ENCODE measurements at regions not wholly inside any gene's neighbourhood (a gene's known extent, or its start where the extent isn't known, plus 50 kb on each side); places are given as distances from the start of the nearest gene placed in this dataset.

- Histone ChIP-seq H3K4me1 (ENCODE audit: control insufficient read depth, insufficient read depth, low read length) (peaks cover 17% of the 10 kb centered on the region), H3K36me3 (ENCODE audit: control insufficient read depth, insufficient read depth, low read length) (no peaks in the 10 kb centered on the region), H3K9me3 (ENCODE audit: control insufficient read depth, low read length) (no peaks in the 10 kb centered on the region), H3K27ac (ENCODE audit: insufficient read depth, low read depth, low read length, poor library complexity, severe bottlenecking) (no peak overlapping the region), H3K4me3 (ENCODE audit: insufficient read depth, low read depth, low read length) (no peak overlapping the region), H3K27me3 (ENCODE audit: control insufficient read depth, insufficient read depth, low read length, poor library complexity, severe bottlenecking) (no peaks in the 10 kb centered on the region)
- 94% methylated on average over 4 of the region's 4 CpGs for WGBS, 2 experiments
Observed at GRCh38 chr20:51085769-51086168, 62.9 kb upstream of the KCNG1 start.

- WGBS, 2 experiments, result 38 to 41% methylated on average over 10 of the region's 10 CpGs
- no peaks in the 10 kb centered on the region for H3K9me3 ChIP-seq (ENCODE audit: control insufficient read depth, low read length)
- H3K36me3 ChIP-seq (ENCODE audit: control insufficient read depth, insufficient read depth, low read length), result no peaks in the 10 kb centered on the region
- H3K27ac ChIP-seq (ENCODE audit: insufficient read depth, low read depth, low read length, poor library complexity, severe bottlenecking), result no peak overlapping the region
- H3K27me3 ChIP-seq (ENCODE audit: control insufficient read depth, insufficient read depth, low read length, poor library complexity, severe bottlenecking), result no peaks in the 10 kb centered on the region
- H3K4me1 ChIP-seq (ENCODE audit: control insufficient read depth, insufficient read depth, low read length), result peaks cover 17% of the 10 kb centered on the region
- H3K4me3 ChIP-seq (ENCODE audit: insufficient read depth, low read depth, low read length), result no peak overlapping the region
Observed at GRCh38 chr20:51084593-51085377, 61.9 kb upstream of the KCNG1 start.

DNA sequence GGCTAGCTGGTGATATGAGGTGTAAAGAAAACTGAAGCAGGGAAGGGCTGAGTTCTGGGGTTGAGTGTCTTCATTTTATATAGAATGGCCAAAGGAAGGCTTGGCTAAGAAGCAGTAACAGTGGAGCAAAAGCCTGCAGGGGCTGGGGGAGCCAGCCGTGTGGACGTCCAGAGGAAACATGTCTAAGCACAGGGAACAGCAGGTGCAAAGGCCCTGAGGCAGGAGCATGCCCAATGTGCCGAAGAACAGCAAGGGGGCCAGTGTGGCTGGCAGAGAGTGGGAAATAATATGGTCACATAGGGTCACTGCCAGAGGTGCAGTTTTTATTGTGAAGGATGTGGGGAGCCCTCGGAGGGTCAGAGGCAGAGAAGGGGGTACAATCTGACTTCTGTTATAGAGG lies 60.5 kb upstream of the KCNG1 start:
- Histone ChIP-seq H3K27ac (ENCODE audit: insufficient read depth, low read depth, low read length, poor library complexity, severe bottlenecking) (no peak overlapping the region), H3K9me3 (ENCODE audit: control insufficient read depth, low read length) (no peaks in the 10 kb centered on the region), H3K4me3 (ENCODE audit: insufficient read depth, low read depth, low read length) (no peak overlapping the region), H3K36me3 (ENCODE audit: control insufficient read depth, insufficient read depth, low read length) (no peaks in the 10 kb centered on the region), H3K4me1 (ENCODE audit: control insufficient read depth, insufficient read depth, low read length) (peaks cover 17% of the 10 kb centered on the region), H3K27me3 (ENCODE audit: control insufficient read depth, insufficient read depth, low read length, poor library complexity, severe bottlenecking) (no peaks in the 10 kb centered on the region)
- 91% methylated on average over 4 of the region's 4 CpGs for WGBS, 2 experiments

DNA sequence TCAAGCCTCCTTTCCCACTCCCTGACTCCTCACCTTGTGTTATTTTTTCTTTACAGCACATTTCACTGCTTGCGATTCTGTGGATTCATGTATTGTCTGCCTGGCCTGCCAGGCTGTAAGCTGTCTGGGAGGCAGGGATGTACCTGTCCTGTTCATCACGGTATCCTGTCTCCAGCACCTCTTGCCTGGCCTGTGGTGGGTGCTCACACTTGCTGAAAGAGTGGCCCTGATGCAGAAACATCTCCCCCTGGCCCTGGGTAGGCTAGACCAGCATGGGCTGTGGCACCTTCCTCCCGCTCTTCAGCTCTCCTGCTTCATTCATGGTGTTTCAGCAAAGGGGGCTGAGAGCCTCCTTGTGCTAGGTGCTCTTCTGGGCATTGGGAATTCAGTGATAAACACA lies 60.1 kb upstream of the KCNG1 start:
- H3K4me1 ChIP-seq (ENCODE audit: control insufficient read depth, insufficient read depth, low read length), result peaks cover 16% of the 10 kb centered on the region
- WGBS, 2 experiments, result 90 to 94% methylated on average over 3 of the region's 3 CpGs
- H3K36me3 ChIP-seq (ENCODE audit: control insufficient read depth, insufficient read depth, low read length), result no peaks in the 10 kb centered on the region
- no peaks in the 10 kb centered on the region for H3K9me3 ChIP-seq (ENCODE audit: control insufficient read depth, low read length)
- H3K4me3 ChIP-seq (ENCODE audit: insufficient read depth, low read depth, low read length), result no peak overlapping the region
- H3K27me3 ChIP-seq (ENCODE audit: control insufficient read depth, insufficient read depth, low read length, poor library complexity, severe bottlenecking), result no peaks in the 10 kb centered on the region
- H3K27ac ChIP-seq (ENCODE audit: insufficient read depth, low read depth, low read length, poor library complexity, severe bottlenecking), result no peak overlapping the region

- Histone ChIP-seq H3K27me3 (ENCODE audit: control insufficient read depth, insufficient read depth, low read length, poor library complexity, severe bottlenecking) (no peaks in the 10 kb centered on the region), H3K27ac (ENCODE audit: insufficient read depth, low read depth, low read length, poor library complexity, severe bottlenecking) (no peak overlapping the region), H3K4me1 (ENCODE audit: control insufficient read depth, insufficient read depth, low read length) (peaks cover 15% of the 10 kb centered on the region), H3K9me3 (ENCODE audit: control insufficient read depth, low read length) (no peaks in the 10 kb centered on the region), H3K36me3 (ENCODE audit: control insufficient read depth, insufficient read depth, low read length) (no peaks in the 10 kb centered on the region), H3K4me3 (ENCODE audit: insufficient read depth, low read depth, low read length) (no peak overlapping the region)
- 90 to 91% methylated on average over 3 of the region's 3 CpGs for WGBS, 2 experiments
Observed at GRCh38 chr20:51080516-51080915, 57.6 kb upstream of the KCNG1 start.

- H3K4me1 ChIP-seq (ENCODE audit: control insufficient read depth, insufficient read depth, low read length), result peaks cover 15% of the 10 kb centered on the region
- WGBS, 2 experiments, result 91 to 100% methylated on average over 1 of the region's 2 CpGs
Observed at GRCh38 chr20:51079488-51079887, 56.6 kb upstream of the KCNG1 start.

GRCh38 chr20:51077686-51078060 lies 54.8 kb upstream of the KCNG1 start:
- Histone ChIP-seq H3K9me3 (ENCODE audit: control insufficient read depth, low read length) (no peaks in the 10 kb centered on the region), H3K4me3 (ENCODE audit: insufficient read depth, low read depth, low read length) (no peak overlapping the region), H3K27me3 (ENCODE audit: control insufficient read depth, insufficient read depth, low read length, poor library complexity, severe bottlenecking) (no peaks in the 10 kb centered on the region), H3K36me3 (ENCODE audit: control insufficient read depth, insufficient read depth, low read length) (no peaks in the 10 kb centered on the region), H3K4me1 (ENCODE audit: control insufficient read depth, insufficient read depth, low read length) (peaks cover 13% of the 10 kb centered on the region), H3K27ac (ENCODE audit: insufficient read depth, low read depth, low read length, poor library complexity, severe bottlenecking) (no peak overlapping the region)
- 71 to 77% methylated on average over 8 of the region's 8 CpGs for WGBS, 2 experiments

More at GRCh38 chr20:51079488-51079887, 56.6 kb upstream of the KCNG1 start:
- Histone ChIP-seq H3K4me3 (ENCODE audit: insufficient read depth, low read depth, low read length) (no peak overlapping the region), H3K36me3 (ENCODE audit: control insufficient read depth, insufficient read depth, low read length) (no peaks in the 10 kb centered on the region), H3K27ac (ENCODE audit: insufficient read depth, low read depth, low read length, poor library complexity, severe bottlenecking) (no peak overlapping the region), H3K9me3 (ENCODE audit: control insufficient read depth, low read length) (no peaks in the 10 kb centered on the region), H3K27me3 (ENCODE audit: control insufficient read depth, insufficient read depth, low read length, poor library complexity, severe bottlenecking) (no peaks in the 10 kb centered on the region)

GRCh38 chr20:51076786-51077685 lies 54.1 kb upstream of the KCNG1 start:
- Histone ChIP-seq H3K27me3 (ENCODE audit: control insufficient read depth, insufficient read depth, low read length, poor library complexity, severe bottlenecking) (no peaks in the 10 kb centered on the region), H3K27ac (ENCODE audit: insufficient read depth, low read depth, low read length, poor library complexity, severe bottlenecking) (no peak overlapping the region)

DNA sequence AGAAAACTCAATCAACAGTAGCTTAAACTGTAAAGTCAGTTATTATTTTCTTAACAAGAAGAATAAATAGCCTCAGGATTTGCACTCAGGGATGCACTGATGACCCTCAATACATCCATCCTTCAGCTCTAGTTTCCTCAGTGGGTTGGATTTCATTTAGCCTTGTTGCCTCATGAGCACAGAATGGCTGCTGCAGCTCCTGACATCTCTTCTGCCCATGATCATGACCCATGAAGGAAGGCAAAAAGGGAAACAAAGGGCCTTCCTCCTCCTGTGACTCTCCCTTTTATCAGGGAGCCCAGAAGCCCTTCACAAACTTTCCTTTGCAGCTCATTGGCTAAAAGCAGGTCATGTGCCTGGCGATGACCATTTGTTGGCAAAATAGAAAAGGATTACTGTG lies 51.2 kb upstream of the KCNG1 start:
- 96 to 100% methylated on average over 1 of the region's 1 CpG for WGBS, 2 experiments
- H3K27me3 ChIP-seq (ENCODE audit: control insufficient read depth, insufficient read depth, low read length, poor library complexity, severe bottlenecking), result no peaks in the 10 kb centered on the region
- peaks cover 13% of the 10 kb centered on the region for H3K4me1 ChIP-seq (ENCODE audit: control insufficient read depth, insufficient read depth, low read length)
- no peaks in the 10 kb centered on the region for H3K9me3 ChIP-seq (ENCODE audit: control insufficient read depth, low read length)
- H3K27ac ChIP-seq (ENCODE audit: insufficient read depth, low read depth, low read length, poor library complexity, severe bottlenecking), result no peak overlapping the region
- H3K36me3 ChIP-seq (ENCODE audit: control insufficient read depth, insufficient read depth, low read length), result no peaks in the 10 kb centered on the region
- no peak overlapping the region for H3K4me3 ChIP-seq (ENCODE audit: insufficient read depth, low read depth, low read length)

More at GRCh38 chr20:51076786-51077685, 54.1 kb upstream of the KCNG1 start:
- Histone ChIP-seq H3K9me3 (ENCODE audit: control insufficient read depth, low read length) (no peaks in the 10 kb centered on the region), H3K36me3 (ENCODE audit: control insufficient read depth, insufficient read depth, low read length) (no peaks in the 10 kb centered on the region), H3K4me3 (ENCODE audit: insufficient read depth, low read depth, low read length) (no peak overlapping the region), H3K4me1 (ENCODE audit: control insufficient read depth, insufficient read depth, low read length) (peaks cover 13% of the 10 kb centered on the region)
- WGBS, 2 experiments, result 92 to 93% methylated on average over 11 of the region's 11 CpGs
